CD4-positive, alpha-beta T cell (primary cell): ENCODE measurements at regions not wholly inside any gene's neighbourhood (a gene's known extent, or its start where the extent isn't known, plus 50 kb on each side); places are given as distances from the start of the nearest gene placed in this dataset.

Experiments used
- ATAC-seq: fragments of 200-7000 bp; cut with Tn5 transposase; one replicate; pipeline ENCODE4 v1.10.0; 2022; ENCODE audit warnings: mild to moderate bottlenecking; ENCODE audit not compliant: poor library complexity
- CTCF ChIA-PET: fragments of 350-600 bp; sonication (Branson Sonifier 250); formaldehyde crosslinking; loops from one replicate; lab custom pipeline; 2021; ENCODE audit warnings: antibody characterized with exemption, inconsistent platforms; lab: Charles Lee
- POLR2A ChIA-PET: fragments of 350-600 bp; sonication (Branson Sonifier 250); formaldehyde crosslinking; loops from one replicate; lab custom pipeline; 2021; ENCODE audit warnings: antibody characterized with exemption, inconsistent platforms; lab: Charles Lee
- DNase-seq, 14 experiments: peaks; one replicate each; pipeline ENCODE4 v3.0.0-alpha.2; 2013 to 2020; ENCODE audit warnings: mixed read lengths in 2 of 14
- H3K27ac ChIP-seq, 2 donors: one replicate each; pipeline versions ENCODE4 v1.5.1 to v1.7.0; 2013; ENCODE audit warnings: low read length in 2 of 2, low read depth in 1 of 2, mild to moderate bottlenecking in 1 of 2
- H3K27me3 ChIP-seq, 2 experiments: 1 replicate in 1 of 2; 2 replicates in 1 of 2; pipeline versions ENCODE4 v1.6.1 to v1.7.0; 2013; ENCODE audit warnings: low read length in 2 of 2, control low read depth in 1 of 2, mild to moderate bottlenecking in 1 of 2, moderate library complexity in 1 of 2; ENCODE audit not compliant: insufficient read depth in 2 of 2, control insufficient read depth in 1 of 2
- H3K36me3 ChIP-seq: one replicate; pipeline ENCODE4 v1.6.1; 2013; ENCODE audit warnings: low read length, control low read depth; ENCODE audit not compliant: insufficient read depth
- H3K4me1 ChIP-seq: one replicate; pipeline ENCODE4 v1.6.1; 2013; ENCODE audit warnings: low read length, control low read depth; ENCODE audit not compliant: insufficient read depth
- H3K4me3 ChIP-seq: one replicate; pipeline ENCODE4 v1.5.1; 2013; ENCODE audit warnings: mild to moderate bottlenecking, low read length, moderate library complexity
- H3K9me3 ChIP-seq, 2 experiments: 1 replicate in 1 of 2; 2 replicates in 1 of 2; pipeline versions ENCODE4 v1.6.1 to v1.7.0; 2013; ENCODE audit warnings: low read length in 2 of 2, mild to moderate bottlenecking in 2 of 2, control low read depth in 1 of 2, moderate library complexity in 1 of 2; ENCODE audit not compliant: control insufficient read depth in 1 of 2, insufficient read depth in 1 of 2
- H3K27ac Mint-ChIP-seq: one replicate; pipeline ENCODE4 v1.8.0; 2020; ENCODE audit warnings: mixed read lengths
- H3K27me3 Mint-ChIP-seq: one replicate; pipeline ENCODE4 v1.8.0; 2021; ENCODE audit warnings: mixed read lengths
- H3K36me3 Mint-ChIP-seq: one replicate; pipeline ENCODE4 v1.8.0; 2021; ENCODE audit warnings: low read depth, mixed read lengths
- H3K4me1 Mint-ChIP-seq: one replicate; pipeline ENCODE4 v1.8.0; 2021; ENCODE audit warnings: low read depth, mixed read lengths
- H3K4me3 Mint-ChIP-seq: one replicate; pipeline ENCODE4 v1.8.0; 2020; ENCODE audit warnings: mild to moderate bottlenecking, mixed read lengths
- H3K9me3 Mint-ChIP-seq: one replicate; pipeline ENCODE4 v1.8.0; 2020; ENCODE audit warnings: mixed read lengths
- CTCF ChIP-seq: fragments of 200-600 bp; IDR thresholded peaks from one replicate; pipeline ENCODE4 v1.8.0; 2022; ENCODE audit warnings: antibody characterized with exemption, mild to moderate bottlenecking
- intact Hi-C, 2 experiments: fragments of 100-400 bp; cut with DNase I in 1 of 2; cut with micrococcal nuclease in 1 of 2; formaldehyde crosslinking; loops; one replicate each; pipeline versions ENCODE4 v1.15.1 to v1.9.0; 2023 to 2025; cut with DNase I, micrococcal nuclease

- no peak overlapping the region for H3K4me3 Mint-ChIP-seq
- Histone ChIP-seq H3K4me1 (no peaks in the 10 kb centered on the region), H3K36me3 (no peaks in the 10 kb centered on the region), H3K4me3 (no peak overlapping the region), H3K27ac (no peak overlapping the region), H3K27me3 (no peaks in the 10 kb centered on the region), H3K9me3 (no peaks in the 10 kb centered on the region)
- H3K27me3 Mint-ChIP-seq: peaks cover 17% of the 10 kb centered on the region
- no peaks in the 10 kb centered on the region for H3K9me3 Mint-ChIP-seq
- TF ChIP-seq CTCF: no peak
- no peak overlapping the region for H3K27ac Mint-ChIP-seq
- no peaks in the 10 kb centered on the region for H3K36me3 Mint-ChIP-seq
- no peaks in the 10 kb centered on the region for H3K4me1 Mint-ChIP-seq
- intact Hi-C loops: no loop called here
- ATAC-seq (no peak), DNase-seq (no peak)
- ChIA-PET POLR2A (no interaction called here), CTCF (no interaction called here)
Observed at GRCh38 chr2:65778137-65778536, 345.7 kb upstream of the SPRED2 start.

GRCh38 chr2:65775839-65776238, 343.4 kb upstream of the SPRED2 start:
- no peaks in the 10 kb centered on the region for H3K4me1 Mint-ChIP-seq
- no peak overlapping the region for H3K4me3 Mint-ChIP-seq
- intact Hi-C loops: no loop called here

GRCh38 chr2:65767946-65768345, 335.5 kb upstream of the SPRED2 start:
- ChIA-PET CTCF (no interaction called here), POLR2A (no interaction called here)
- Mint-ChIP-seq H3K9me3 (peaks cover 2% of the 10 kb centered on the region), H3K27ac (no peak overlapping the region), H3K36me3 (no peaks in the 10 kb centered on the region), H3K4me3 (no peak overlapping the region), H3K27me3 (peaks cover 16% of the 10 kb centered on the region), H3K4me1 (no peaks in the 10 kb centered on the region)
- DNase-seq (no peak), ATAC-seq (no peak)
- no peak for TF ChIP-seq CTCF
- Histone ChIP-seq H3K36me3 (no peaks in the 10 kb centered on the region), H3K4me3 (no peak overlapping the region), H3K27me3 (no peaks in the 10 kb centered on the region), H3K9me3 (no peaks in the 10 kb centered on the region), H3K27ac (no peak overlapping the region), H3K4me1 (no peaks in the 10 kb centered on the region)
- intact Hi-C loops: no loop called here

More at GRCh38 chr2:65775839-65776238, 343.4 kb upstream of the SPRED2 start:
- no peak overlapping the region for H3K27ac Mint-ChIP-seq
- H3K4me1 ChIP-seq: no peaks in the 10 kb centered on the region
- no peaks in the 10 kb centered on the region for H3K36me3 ChIP-seq
- no peak for DNase-seq
- no peaks in the 10 kb centered on the region for H3K27me3 ChIP-seq
- CTCF ChIA-PET: no interaction called here
- H3K9me3 Mint-ChIP-seq: no peaks in the 10 kb centered on the region
- H3K27me3 Mint-ChIP-seq: peaks cover 23% of the 10 kb centered on the region
- ATAC-seq: no peak
- H3K4me3 ChIP-seq: no peak overlapping the region
- no peak for TF ChIP-seq CTCF
- POLR2A ChIA-PET: no interaction called here
- no peaks in the 10 kb centered on the region for H3K9me3 ChIP-seq
- H3K27ac ChIP-seq: no peak overlapping the region
- no peaks in the 10 kb centered on the region for H3K36me3 Mint-ChIP-seq
